ENCODE measurements at regions not wholly inside any gene's neighbourhood (a gene's known extent, or its start where the extent isn't known, plus 50 kb on each side); places are given as distances from the start of the nearest gene placed in this dataset.

DNA sequence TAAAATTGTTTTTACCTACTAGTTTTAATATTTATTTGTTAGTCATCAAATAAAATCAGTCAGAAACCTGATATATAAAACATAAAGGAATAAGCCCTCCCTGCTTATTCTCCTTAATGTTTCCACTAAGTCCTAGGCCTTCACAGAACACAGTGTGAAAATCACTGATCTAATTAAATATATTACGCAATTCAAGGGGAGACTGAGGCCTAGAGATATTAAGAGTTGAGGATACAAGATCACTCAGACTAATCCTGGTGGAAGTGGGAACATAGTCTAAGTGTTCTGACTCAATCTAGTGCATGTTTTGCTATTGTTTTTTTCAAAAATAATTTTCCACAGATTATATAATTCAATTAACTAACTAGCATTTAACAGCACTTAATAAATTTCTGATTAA is 401.1 kb downstream of the SLCO4C1 start:
- H3K4me3 ChIP-seq, result no peak overlapping the region
- H3K4me1 ChIP-seq, result no peaks in the 10 kb centered on the region
- intact Hi-C loops (cut with DNase I; ENCODE audit: low total_unique reads), result no loop called here
- no peaks in the 10 kb centered on the region for H3K36me3 ChIP-seq
- H3K27ac ChIP-seq, result no peak overlapping the region
- no peaks in the 10 kb centered on the region for H3K9me3 ChIP-seq
- no peak for TF ChIP-seq POLR2A (IDR thresholded peaks at IDR 0.05)
- TF ChIP-seq CTCF (IDR thresholded peaks at IDR 0.05), result no peak
- DNase-seq, result no peak
- no peaks in the 10 kb centered on the region for H3K27me3 ChIP-seq

- Histone ChIP-seq H3K9me3 (no peaks in the 10 kb centered on the region), H3K27ac (no peak overlapping the region), H3K36me3 (no peaks in the 10 kb centered on the region), H3K4me3 (no peak overlapping the region), H3K4me1 (no peaks in the 10 kb centered on the region), H3K27me3 (no peaks in the 10 kb centered on the region)
- TF ChIP-seq CTCF (IDR thresholded peaks at IDR 0.05) (no peak), POLR2A (IDR thresholded peaks at IDR 0.05) (no peak)
- no peak for DNase-seq
- intact Hi-C loops (cut with DNase I; ENCODE audit: low total_unique reads), result no loop called here
These were observed 417.9 kb downstream of the SLCO4C1 start for GRCh38 chr5:101878190-101878589.

GRCh38 chr5:101877451-101877850 is 418.6 kb downstream of the SLCO4C1 start:
- no peak overlapping the region for H3K27ac ChIP-seq

GRCh38 chr5:101866473-101866872 is 429.6 kb downstream of the SLCO4C1 start:
- no peak overlapping the region for H3K4me3 ChIP-seq
- no peaks in the 10 kb centered on the region for H3K9me3 ChIP-seq
- no peaks in the 10 kb centered on the region for H3K4me1 ChIP-seq
- no peaks in the 10 kb centered on the region for H3K27me3 ChIP-seq
- H3K27ac ChIP-seq, result no peak overlapping the region
- H3K36me3 ChIP-seq, result no peaks in the 10 kb centered on the region
- no peak for DNase-seq
- no peak for TF ChIP-seq POLR2A (IDR thresholded peaks at IDR 0.05)
- no peak for TF ChIP-seq CTCF (IDR thresholded peaks at IDR 0.05)
- intact Hi-C loops (cut with DNase I; ENCODE audit: low total_unique reads), result no loop called here

More at GRCh38 chr5:101877451-101877850, 418.6 kb downstream of the SLCO4C1 start:
- DNase-seq, result no peak
- no peaks in the 10 kb centered on the region for H3K36me3 ChIP-seq
- H3K9me3 ChIP-seq, result no peaks in the 10 kb centered on the region
- H3K27me3 ChIP-seq, result no peaks in the 10 kb centered on the region
- intact Hi-C loops (cut with DNase I; ENCODE audit: low total_unique reads), result no loop called here
- no peak for TF ChIP-seq CTCF (IDR thresholded peaks at IDR 0.05)
- H3K4me1 ChIP-seq, result no peaks in the 10 kb centered on the region
- no peak overlapping the region for H3K4me3 ChIP-seq

DNA sequence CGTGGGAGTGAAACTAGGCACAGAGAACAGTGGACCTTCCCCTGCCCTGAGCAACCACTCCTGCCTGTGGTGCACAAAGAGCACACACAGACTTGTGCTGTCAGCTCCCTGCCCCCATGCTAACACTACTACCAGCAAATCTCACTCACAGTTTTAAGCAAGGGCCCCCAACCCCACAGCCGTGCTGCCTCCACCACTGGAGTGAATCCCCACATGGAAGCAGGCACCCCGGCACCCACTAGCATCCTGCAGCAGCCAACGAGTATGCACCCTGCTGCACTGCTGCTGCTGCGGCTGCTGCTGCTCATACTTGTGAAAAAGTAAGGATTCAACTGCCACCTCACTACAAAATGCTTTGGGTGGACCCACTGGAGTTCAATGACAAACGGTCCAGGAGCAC is 435.5 kb downstream of the SLCO4C1 start:
- Histone ChIP-seq H3K4me1 (no peaks in the 10 kb centered on the region), H3K4me3 (no peak overlapping the region), H3K27ac (no peak overlapping the region), H3K27me3 (no peaks in the 10 kb centered on the region), H3K9me3 (no peaks in the 10 kb centered on the region), H3K36me3 (no peaks in the 10 kb centered on the region)
- TF ChIP-seq CTCF (IDR thresholded peaks at IDR 0.05) (no peak), POLR2A (IDR thresholded peaks at IDR 0.05) (no peak)
- no peak for DNase-seq
- intact Hi-C loops (cut with DNase I; ENCODE audit: low total_unique reads), result no loop called here

Data from uterus (tissue), 3 donors.